IPS-15b (cell line): ENCODE measurements at regions not wholly inside any gene's neighbourhood (a gene's known extent, or its start where the extent isn't known, plus 50 kb on each side); places are given as distances from the start of the nearest gene placed in this dataset.

Experiments
- H3K27me3 ChIP-seq: one replicate; pipeline ENCODE4 v1.6.1; 2013; ENCODE audit warnings: low read length; ENCODE audit not compliant: control insufficient read depth, insufficient read depth
- H3K36me3 ChIP-seq: one replicate; pipeline ENCODE4 v1.6.1; 2013; ENCODE audit warnings: low read length; ENCODE audit not compliant: control insufficient read depth, insufficient read depth
- H3K4me1 ChIP-seq: one replicate; pipeline ENCODE4 v1.6.1; 2013; ENCODE audit warnings: mild to moderate bottlenecking, low read length; ENCODE audit not compliant: control insufficient read depth, insufficient read depth
- H3K4me3 ChIP-seq: one replicate; pipeline ENCODE4 v1.5.1; 2013; ENCODE audit warnings: low read depth, low read length
- H3K9ac ChIP-seq: one replicate; pipeline ENCODE4 v1.6.1; 2013; ENCODE audit warnings: low read depth, mild to moderate bottlenecking, low read length
- H3K9me3 ChIP-seq: one replicate; pipeline ENCODE4 v1.6.1; 2013; ENCODE audit warnings: mild to moderate bottlenecking, low read length; ENCODE audit not compliant: control insufficient read depth, insufficient read depth

DNA sequence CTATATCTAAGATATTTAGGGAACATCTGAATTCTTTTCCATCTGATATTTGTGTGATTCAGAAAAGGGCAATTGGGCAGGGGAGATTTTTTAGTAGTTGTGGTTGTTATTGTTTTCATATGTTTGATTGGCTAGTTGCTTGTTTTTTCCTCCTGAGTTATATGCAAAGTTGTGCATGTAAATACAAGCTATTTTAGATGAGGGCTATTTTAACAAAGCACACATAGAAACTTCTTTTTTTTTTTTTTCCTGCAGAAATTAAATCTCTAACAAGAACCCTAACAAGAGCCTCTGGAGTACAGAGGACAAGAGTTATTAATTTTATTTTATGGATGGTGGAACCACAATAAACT is 559.1 kb downstream of the CETN3 start:
- Histone ChIP-seq H3K27me3 (no peaks in the 10 kb centered on the region), H3K9ac (no peak overlapping the region), H3K9me3 (no peaks in the 10 kb centered on the region), H3K4me3 (no peak overlapping the region), H3K36me3 (no peaks in the 10 kb centered on the region), H3K4me1 (no peaks in the 10 kb centered on the region)

DNA sequence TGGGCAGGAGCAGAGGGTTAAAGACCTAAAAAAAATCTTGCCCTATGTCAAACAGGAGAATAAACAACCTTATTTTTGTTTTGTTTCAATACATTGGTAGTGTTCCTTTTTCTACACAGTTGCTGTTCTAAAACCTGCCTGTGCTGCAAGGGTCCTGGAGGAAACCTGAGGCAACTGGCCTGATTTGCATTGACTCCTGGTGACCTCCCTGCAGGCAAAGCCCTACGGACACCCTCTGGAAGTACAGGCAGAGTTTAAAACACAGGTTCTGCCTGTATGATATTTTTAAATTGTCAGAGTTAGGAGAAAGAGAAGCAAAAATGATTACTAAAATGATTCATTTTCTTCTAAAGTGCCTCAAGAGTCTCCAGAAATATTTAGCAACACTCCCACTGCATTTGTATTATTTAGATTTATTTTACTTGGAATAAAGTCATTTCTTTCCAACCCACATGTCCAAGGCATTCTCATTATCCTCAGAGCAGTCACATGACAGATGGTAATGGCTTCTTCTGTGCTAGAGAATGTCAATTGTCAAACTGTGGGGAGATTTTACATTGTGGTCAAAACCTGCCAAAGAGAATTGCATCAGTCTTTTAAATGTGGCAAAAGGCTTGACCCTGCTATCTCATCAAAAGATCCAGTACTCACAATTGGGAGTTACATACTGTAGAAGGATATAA is 559.6 kb downstream of the CETN3 start:
- Histone ChIP-seq H3K4me3 (no peak overlapping the region), H3K4me1 (no peaks in the 10 kb centered on the region), H3K36me3 (no peaks in the 10 kb centered on the region), H3K27me3 (no peaks in the 10 kb centered on the region), H3K9me3 (no peaks in the 10 kb centered on the region), H3K9ac (no peak overlapping the region)

DNA sequence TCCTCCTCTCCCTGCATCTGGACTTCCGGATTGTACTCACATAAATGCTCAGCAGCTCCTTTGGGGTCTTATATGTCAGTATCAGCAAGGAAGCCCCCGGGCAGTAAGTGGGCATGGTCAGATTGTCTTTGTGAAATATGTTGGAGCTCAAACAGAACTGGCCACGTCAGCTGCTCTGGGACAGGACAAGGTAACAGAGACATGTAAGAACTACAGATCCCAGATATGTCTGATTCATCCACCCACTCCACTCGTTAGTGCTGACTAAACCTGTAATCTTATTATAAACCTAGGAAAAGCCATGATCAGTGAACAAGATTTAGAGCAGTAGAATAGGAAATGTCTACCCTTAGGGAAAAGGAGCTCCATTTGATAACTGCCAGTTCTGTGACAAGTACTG is 561.8 kb downstream of the CETN3 start:
- H3K9ac ChIP-seq = no peak overlapping the region
- H3K27me3 ChIP-seq = no peaks in the 10 kb centered on the region
- H3K36me3 ChIP-seq = no peaks in the 10 kb centered on the region
- H3K4me1 ChIP-seq = peaks cover 9% of the 10 kb centered on the region
- H3K4me3 ChIP-seq = no peak overlapping the region
- H3K9me3 ChIP-seq = no peaks in the 10 kb centered on the region

DNA sequence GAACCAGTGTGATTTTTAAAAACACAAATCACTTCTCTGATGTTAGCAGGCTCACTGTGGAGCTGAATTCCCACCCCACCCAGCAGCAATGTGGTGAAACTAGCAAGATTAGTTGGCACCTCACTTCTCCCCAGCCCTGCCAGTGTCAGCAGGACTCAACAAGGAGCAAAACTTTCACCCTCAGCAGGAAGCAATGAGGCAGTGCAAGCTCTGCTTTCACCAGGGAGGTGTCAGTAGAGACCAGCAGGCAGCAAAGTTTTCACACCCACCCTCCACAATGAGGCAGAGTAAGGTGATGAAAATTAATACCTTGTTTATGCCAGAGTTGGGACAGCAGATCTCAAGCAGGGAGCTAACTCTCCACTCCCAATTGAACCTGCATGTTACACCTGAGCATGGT is 565.0 kb downstream of the CETN3 start:
- H3K4me1 ChIP-seq = peaks cover 9% of the 10 kb centered on the region
- H3K4me3 ChIP-seq = no peak overlapping the region
- H3K36me3 ChIP-seq = no peaks in the 10 kb centered on the region
- peak overlapping the region; percentile 48 for H3K9ac ChIP-seq
- H3K9me3 ChIP-seq = no peaks in the 10 kb centered on the region
- no peaks in the 10 kb centered on the region for H3K27me3 ChIP-seq

DNA sequence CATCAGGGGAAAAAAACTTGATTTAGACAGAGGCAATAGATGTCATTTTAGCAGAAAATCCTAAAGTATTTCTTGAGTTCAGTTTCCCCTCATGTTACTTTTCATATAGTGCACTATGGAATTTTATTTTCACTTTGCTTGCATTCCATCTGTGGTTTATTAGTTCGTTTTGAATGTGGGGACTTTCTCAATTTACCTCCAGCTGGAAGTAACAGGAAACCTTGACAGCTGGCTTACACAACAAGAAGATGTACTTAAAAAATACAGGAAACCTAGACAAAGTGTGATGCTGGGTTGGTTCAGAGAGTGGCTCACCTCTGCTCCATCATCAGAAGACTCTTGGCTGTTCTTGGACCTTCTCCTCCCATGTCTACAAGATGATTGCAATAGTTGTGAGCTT is 567.0 kb downstream of the CETN3 start:
- no peaks in the 10 kb centered on the region for H3K9me3 ChIP-seq
- H3K27me3 ChIP-seq = no peaks in the 10 kb centered on the region
- no peak overlapping the region for H3K4me3 ChIP-seq
- H3K4me1 ChIP-seq = peaks cover 9% of the 10 kb centered on the region
- no peaks in the 10 kb centered on the region for H3K36me3 ChIP-seq
- H3K9ac ChIP-seq = no peak overlapping the region

DNA sequence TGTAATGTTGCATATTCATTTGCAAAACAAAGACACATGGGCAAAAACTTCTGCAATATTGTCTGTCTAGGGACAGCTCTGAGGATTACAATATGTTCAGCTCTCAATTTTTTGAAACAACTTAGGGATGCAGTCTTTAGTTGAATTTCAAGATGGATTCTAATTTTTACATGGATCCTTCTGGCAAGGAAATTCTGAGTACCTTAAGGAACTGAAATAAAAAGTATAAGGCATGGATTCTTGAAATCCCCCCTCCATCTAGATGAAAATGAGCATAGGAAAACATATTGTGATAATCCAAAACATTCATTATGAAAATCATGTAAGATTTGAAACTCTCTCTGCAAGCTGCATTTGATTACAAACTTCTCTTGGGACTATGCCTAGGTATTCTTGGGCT is 568.6 kb downstream of the CETN3 start:
- Histone ChIP-seq H3K9me3 (no peaks in the 10 kb centered on the region), H3K4me1 (peaks cover 9% of the 10 kb centered on the region), H3K36me3 (no peaks in the 10 kb centered on the region), H3K4me3 (no peak overlapping the region), H3K9ac (no peak overlapping the region), H3K27me3 (no peaks in the 10 kb centered on the region)

DNA sequence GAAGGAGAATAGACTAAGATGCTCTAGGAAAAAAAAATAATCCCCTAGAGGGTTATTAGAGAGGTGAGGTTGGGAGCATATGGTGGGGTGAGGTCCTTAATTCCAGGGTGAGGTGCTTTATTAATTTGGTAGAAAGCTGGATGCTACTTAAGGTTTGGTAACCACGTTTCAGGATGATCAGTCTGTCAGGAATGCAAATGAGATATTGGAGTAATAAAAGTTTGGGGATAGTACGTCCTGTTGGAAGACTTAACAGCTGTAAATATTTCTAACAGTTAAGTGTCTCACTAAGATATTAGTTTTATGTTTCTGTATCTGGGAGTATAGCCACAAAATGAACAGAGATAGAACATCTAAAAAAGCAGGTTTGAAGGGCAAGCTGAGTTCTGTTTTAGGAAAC is 578.9 kb downstream of the CETN3 start:
- H3K9me3 ChIP-seq = no peaks in the 10 kb centered on the region

DNA sequence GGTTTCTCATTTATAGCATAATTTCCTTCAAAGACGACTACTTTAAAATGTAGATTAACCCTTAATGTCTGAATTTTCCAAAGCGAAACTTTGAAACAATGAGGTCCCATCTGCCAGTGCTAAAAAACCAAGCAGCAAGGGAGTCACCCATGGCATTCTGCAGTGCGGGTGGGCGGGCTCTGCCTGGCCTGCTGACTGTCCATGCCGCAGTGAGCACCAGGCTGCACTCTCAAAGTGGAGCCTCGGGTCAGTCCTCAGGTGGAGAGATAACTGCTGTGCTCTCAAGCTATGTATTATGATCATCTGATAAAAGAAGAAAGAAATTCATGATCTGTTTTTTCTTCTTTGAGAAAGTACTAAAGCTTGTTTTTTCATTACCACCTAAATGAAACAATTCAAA is 581.6 kb downstream of the CETN3 start:
- Histone ChIP-seq H3K27me3 (no peaks in the 10 kb centered on the region), H3K9me3 (no peaks in the 10 kb centered on the region)

More for the DNA sequence above, 578.9 kb downstream of the CETN3 start:
- H3K9ac ChIP-seq = no peak overlapping the region
- H3K36me3 ChIP-seq = no peaks in the 10 kb centered on the region
- H3K4me1 ChIP-seq = no peaks in the 10 kb centered on the region
- H3K4me3 ChIP-seq = no peak overlapping the region
- H3K27me3 ChIP-seq = no peaks in the 10 kb centered on the region

DNA sequence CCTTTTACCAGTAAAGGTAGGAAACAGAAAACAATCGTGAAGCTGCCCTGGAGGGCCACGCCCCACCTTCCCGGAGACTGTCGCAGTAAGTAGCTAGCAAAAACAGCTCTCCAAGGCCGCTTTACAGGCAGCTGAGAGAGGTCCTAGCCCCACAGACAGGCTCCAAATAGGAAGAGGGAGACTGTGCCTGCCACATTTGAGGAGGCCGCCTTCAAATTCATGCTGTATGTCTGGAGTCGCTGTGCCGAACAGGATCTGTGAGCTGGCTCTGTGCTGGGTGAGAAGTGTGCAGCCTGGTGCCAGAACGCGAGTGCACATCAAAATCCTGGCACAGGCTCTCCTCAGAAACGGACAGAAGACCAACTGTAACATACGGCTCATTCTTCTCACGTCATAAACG is 582.2 kb downstream of the CETN3 start:
- Histone ChIP-seq H3K9me3 (no peaks in the 10 kb centered on the region), H3K9ac (no peak overlapping the region), H3K4me3 (no peak overlapping the region), H3K36me3 (no peaks in the 10 kb centered on the region), H3K27me3 (no peaks in the 10 kb centered on the region), H3K4me1 (no peaks in the 10 kb centered on the region)

More for the DNA sequence above, 581.6 kb downstream of the CETN3 start:
- H3K36me3 ChIP-seq = no peaks in the 10 kb centered on the region
- no peaks in the 10 kb centered on the region for H3K4me1 ChIP-seq
- no peak overlapping the region for H3K4me3 ChIP-seq
- no peak overlapping the region for H3K9ac ChIP-seq

DNA sequence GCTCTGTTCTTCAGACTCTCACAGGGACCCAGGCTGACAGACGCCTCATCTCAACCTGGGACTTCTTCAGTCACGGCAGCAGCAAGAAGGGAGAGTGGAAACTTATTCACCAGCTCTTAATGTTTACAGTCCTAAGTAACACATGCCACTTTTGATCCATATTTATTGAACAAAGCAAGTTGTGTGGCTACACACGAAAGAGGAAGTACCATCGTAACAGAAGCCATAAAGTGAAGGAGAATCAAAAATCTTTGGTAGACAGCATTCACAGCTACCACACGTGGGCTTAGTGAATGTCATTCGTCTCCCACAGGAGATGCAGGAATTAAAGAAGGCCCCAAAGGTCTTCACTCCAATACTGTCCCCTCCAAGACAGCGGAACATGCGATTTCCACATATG is 582.6 kb downstream of the CETN3 start:
- Histone ChIP-seq H3K9ac (no peak overlapping the region), H3K27me3 (no peaks in the 10 kb centered on the region), H3K4me1 (no peaks in the 10 kb centered on the region), H3K9me3 (no peaks in the 10 kb centered on the region), H3K4me3 (no peak overlapping the region), H3K36me3 (no peaks in the 10 kb centered on the region)

DNA sequence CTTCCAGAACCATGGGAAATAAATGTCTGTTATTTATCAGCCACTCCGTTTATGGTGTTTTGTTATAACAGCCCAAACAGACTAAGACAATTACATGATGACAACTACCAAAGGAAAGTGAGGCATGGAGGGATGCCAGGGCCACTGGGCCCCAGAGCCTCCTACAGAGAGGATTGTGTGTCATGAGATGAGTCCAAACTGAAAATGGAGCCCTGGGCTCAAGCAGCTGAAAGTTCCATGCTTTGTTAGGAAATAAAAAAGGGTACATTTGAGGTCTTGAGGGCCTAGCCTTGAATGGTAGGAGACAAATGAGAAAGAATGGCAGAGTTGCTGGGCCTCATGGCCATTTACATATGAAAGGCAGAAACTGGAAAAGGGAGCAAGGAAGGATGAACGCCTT is 586.5 kb downstream of the CETN3 start:
- Histone ChIP-seq H3K27me3 (no peaks in the 10 kb centered on the region), H3K9ac (no peak overlapping the region), H3K36me3 (no peaks in the 10 kb centered on the region), H3K4me1 (no peaks in the 10 kb centered on the region), H3K9me3 (no peaks in the 10 kb centered on the region), H3K4me3 (no peak overlapping the region)

DNA sequence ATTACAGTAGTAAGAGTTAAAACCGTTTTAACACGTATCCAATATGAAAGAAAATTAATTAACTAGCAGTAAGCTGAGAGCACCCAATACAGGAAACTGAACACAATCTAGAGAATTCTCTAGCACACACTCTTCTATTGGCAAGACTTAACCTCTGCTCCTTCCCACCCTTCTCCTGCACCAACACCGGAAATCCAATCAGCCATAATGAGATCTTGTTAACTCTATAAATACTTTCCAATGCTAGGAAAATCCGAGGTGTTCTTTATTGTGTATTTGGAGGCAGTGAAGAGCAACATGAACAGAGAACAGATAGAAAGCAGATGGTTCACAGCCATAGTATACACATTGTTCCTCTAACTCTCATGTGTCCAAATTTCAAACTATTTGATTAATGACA is 591.7 kb downstream of the CETN3 start:
- no peaks in the 10 kb centered on the region for H3K9me3 ChIP-seq
- H3K9ac ChIP-seq = no peak overlapping the region
- H3K27me3 ChIP-seq = no peaks in the 10 kb centered on the region

More for the DNA sequence above, 591.7 kb downstream of the CETN3 start:
- Histone ChIP-seq H3K36me3 (no peaks in the 10 kb centered on the region), H3K4me1 (no peaks in the 10 kb centered on the region), H3K4me3 (no peak overlapping the region)
